ENCODE measurements at regions not wholly inside any gene's neighbourhood (a gene's known extent, or its start where the extent isn't known, plus 50 kb on each side); places are given as distances from the start of the nearest gene placed in this dataset.

DNA sequence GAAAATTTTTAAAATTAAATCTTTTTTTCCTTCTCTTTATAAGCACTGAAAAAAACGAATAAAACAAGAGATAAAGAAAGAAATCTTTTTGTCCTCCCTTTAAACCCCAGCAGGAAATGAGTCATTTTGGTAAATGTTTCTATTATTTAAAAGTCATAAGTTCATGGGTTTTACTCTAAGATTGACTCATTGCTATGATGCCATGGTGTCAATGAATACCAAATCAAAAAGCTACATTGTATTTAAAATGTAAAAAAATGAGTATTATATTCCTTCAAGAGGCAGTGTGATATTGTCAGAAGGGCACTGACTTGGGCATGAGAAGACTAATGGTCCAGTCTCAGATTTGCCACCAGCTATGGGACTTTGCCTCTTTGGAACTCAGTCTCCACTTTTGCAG lies 303.4 kb upstream of the DNAJC19 start:
- no peak overlapping the region for H3K9ac ChIP-seq (ENCODE audit: control insufficient read depth, extremely low read depth, insufficient read depth, low read length)
- TF ChIP-seq CTCF (optimal IDR thresholded peaks at IDR 0.05 in 1 of 3, IDR thresholded peaks at IDR 0.05 in 1 of 3, conservative IDR thresholded peaks at IDR 0.05 in 1 of 3; ENCODE audit: extremely low read depth in 1 of 3, insufficient read depth in 2 of 3, low read length in 3 of 3) (no peak), EZH2 (IDR thresholded peaks at IDR 0.05; ENCODE audit: low read length) (no peak)
- dilution Hi-C loops (cut with MboI; ENCODE audit: extremely low pct_ligation_motif_present, low sequenced_read_pairs), result no loop called here
- H3K4me2 ChIP-seq (ENCODE audit: control insufficient read depth, extremely low read depth, insufficient read depth, low read depth, low read length), result no peak overlapping the region
- no peak overlapping the region for H3K4me3 ChIP-seq (ENCODE audit: control insufficient read depth in 2 of 3, extremely low read depth in 1 of 3, insufficient read depth in 2 of 3, low read depth in 1 of 3, low read length in 3 of 3)
- H3K79me2 ChIP-seq (ENCODE audit: control insufficient read depth, insufficient read depth, low read length), result no peaks in the 10 kb centered on the region
- H3K4me1 ChIP-seq (ENCODE audit: control insufficient read depth, extremely low read depth, insufficient read depth, low read length), result peaks cover 13% of the 10 kb centered on the region
- no peaks in the 10 kb centered on the region for H3K9me1 ChIP-seq (ENCODE audit: control insufficient read depth, extremely low read depth, insufficient read depth, low read length)
- H3K27me3 ChIP-seq (ENCODE audit: control insufficient read depth, extremely low read depth, insufficient read depth, low read length), result no peaks in the 10 kb centered on the region
- no peaks in the 10 kb centered on the region for H3K36me3 ChIP-seq (ENCODE audit: control insufficient read depth in 2 of 2, extremely low read depth in 1 of 2, insufficient read depth in 2 of 2, low read length in 2 of 2)
- DNase-seq (ENCODE audit: low read depth, low spot score) (no peak), FAIRE-seq (no peak)
- no peaks in the 10 kb centered on the region for H4K20me1 ChIP-seq (ENCODE audit: control insufficient read depth, extremely low read depth, insufficient read depth, low read length)
- H3K9me3 ChIP-seq (ENCODE audit: control insufficient read depth, low read depth, low read length), result no peaks in the 10 kb centered on the region
- H3K27ac ChIP-seq (ENCODE audit: control insufficient read depth, insufficient read depth, low read length), result no peak overlapping the region
- H2AFZ ChIP-seq (ENCODE audit: control insufficient read depth, low read length), result no peak overlapping the region

- FAIRE-seq, result no peak
- Histone ChIP-seq H4K20me1 (ENCODE audit: control insufficient read depth, extremely low read depth, insufficient read depth, low read length) (no peaks in the 10 kb centered on the region), H2AFZ (ENCODE audit: control insufficient read depth, low read length) (no peak overlapping the region), H3K9ac (ENCODE audit: control insufficient read depth, extremely low read depth, insufficient read depth, low read length) (no peak overlapping the region), H3K79me2 (ENCODE audit: control insufficient read depth, insufficient read depth, low read length) (no peaks in the 10 kb centered on the region), H3K4me2 (ENCODE audit: control insufficient read depth, extremely low read depth, insufficient read depth, low read depth, low read length) (no peak overlapping the region), H3K27ac (ENCODE audit: control insufficient read depth, insufficient read depth, low read length) (no peak overlapping the region), H3K9me3 (ENCODE audit: control insufficient read depth, low read depth, low read length) (no peaks in the 10 kb centered on the region), H3K4me1 (ENCODE audit: control insufficient read depth, extremely low read depth, insufficient read depth, low read length) (peaks cover 13% of the 10 kb centered on the region), H3K27me3 (ENCODE audit: control insufficient read depth, extremely low read depth, insufficient read depth, low read length) (no peaks in the 10 kb centered on the region), H3K9me1 (ENCODE audit: control insufficient read depth, extremely low read depth, insufficient read depth, low read length) (no peaks in the 10 kb centered on the region), H3K36me3 (ENCODE audit: control insufficient read depth in 2 of 2, extremely low read depth in 1 of 2, insufficient read depth in 2 of 2, low read length in 2 of 2) (no peaks in the 10 kb centered on the region), H3K4me3 (ENCODE audit: control insufficient read depth in 2 of 3, extremely low read depth in 1 of 3, insufficient read depth in 2 of 3, low read depth in 1 of 3, low read length in 3 of 3) (no peak overlapping the region)
- TF ChIP-seq EZH2 (IDR thresholded peaks at IDR 0.05; ENCODE audit: low read length) (no peak), CTCF (optimal IDR thresholded peaks at IDR 0.05 in 1 of 3, IDR thresholded peaks at IDR 0.05 in 1 of 3, conservative IDR thresholded peaks at IDR 0.05 in 1 of 3; ENCODE audit: extremely low read depth in 1 of 3, insufficient read depth in 2 of 3, low read length in 3 of 3) (no peak)
- DNase-seq (ENCODE audit: low read depth, low spot score), result no peak
- dilution Hi-C loops (cut with MboI; ENCODE audit: extremely low pct_ligation_motif_present, low sequenced_read_pairs), result no loop called here
Measured at GRCh38 chr3:181290941-181291340, 301.4 kb upstream of the DNAJC19 start.
